ENCODE measurements at regions not wholly inside any gene's neighbourhood (a gene's known extent, or its start where the extent isn't known, plus 50 kb on each side); places are given as distances from the start of the nearest gene placed in this dataset.

GRCh38 chr9:81532251-81532650 is 157.1 kb downstream of the TLE1 start:
- no peak for DNase-seq (ENCODE audit: low read depth)

GRCh38 chr9:81531511-81531910 is 157.8 kb downstream of the TLE1 start:
- no peak for DNase-seq (ENCODE audit: low read depth)

GRCh38 chr9:81530846-81531245 is 158.5 kb downstream of the TLE1 start:
- no peak for DNase-seq (ENCODE audit: low read depth)

- no peak for DNase-seq (ENCODE audit: low read depth)
Measured at GRCh38 chr9:81530310-81530810, 159.0 kb downstream of the TLE1 start.

GRCh38 chr9:81529556-81530193 is 159.7 kb downstream of the TLE1 start:
- DNase-seq (ENCODE audit: low read depth) = no peak

GRCh38 chr9:81526587-81526986 is 162.8 kb downstream of the TLE1 start:
- DNase-seq (ENCODE audit: low read depth) = no peak

GRCh38 chr9:81522716-81523551 is 166.4 kb downstream of the TLE1 start:
- DNase-seq (ENCODE audit: low read depth) = no peak

GRCh38 chr9:81521892-81522291 is 167.5 kb downstream of the TLE1 start:
- no peak for DNase-seq (ENCODE audit: low read depth)

- DNase-seq (ENCODE audit: low read depth) = no peak
Measured at GRCh38 chr9:81519816-81520495, 169.4 kb downstream of the TLE1 start.

- DNase-seq (ENCODE audit: low read depth) = no peak
Measured at GRCh38 chr9:81517954-81518353, 171.4 kb downstream of the TLE1 start.

- DNase-seq (ENCODE audit: low read depth) = no peak
Measured at GRCh38 chr9:81513059-81513458, 176.3 kb downstream of the TLE1 start.

- DNase-seq (ENCODE audit: low read depth) = no peak
Measured at GRCh38 chr9:81512641-81513040, 176.7 kb downstream of the TLE1 start.

GRCh38 chr9:81508476-81508875 is 180.9 kb downstream of the TLE1 start:
- DNase-seq (ENCODE audit: low read depth) = no peak

- DNase-seq (ENCODE audit: low read depth) = no peak
Measured at GRCh38 chr9:81506941-81507864, 182.1 kb downstream of the TLE1 start.

GRCh38 chr9:81499594-81499993 is 189.8 kb downstream of the TLE1 start:
- DNase-seq (ENCODE audit: low read depth) = no peak

GRCh38 chr9:81499021-81499454 is 190.3 kb downstream of the TLE1 start:
- DNase-seq (ENCODE audit: low read depth) = no peak

GRCh38 chr9:81498576-81498975 is 190.8 kb downstream of the TLE1 start:
- DNase-seq (ENCODE audit: low read depth) = no peak

- DNase-seq (ENCODE audit: low read depth) = no peak
Measured at GRCh38 chr9:81497091-81497490, 192.3 kb downstream of the TLE1 start.

- DNase-seq (ENCODE audit: low read depth) = no peak
Measured at GRCh38 chr9:81492710-81493447, 196.5 kb downstream of the TLE1 start.

- DNase-seq (ENCODE audit: low read depth) = no peak
Measured at GRCh38 chr9:81490605-81491331, 198.6 kb downstream of the TLE1 start.

Data from activated T-cell treated with anti-CD3 and anti-CD28 coated beads for 48 hours (primary cell).